Tibial nerve (tissue), 4 donors: ENCODE measurements at regions not wholly inside any gene's neighbourhood (a gene's known extent, or its start where the extent isn't known, plus 50 kb on each side); places are given as distances from the start of the nearest gene placed in this dataset.

ENCODE experiments used
- DNase-seq, 2 donors: peaks; one replicate each; pipeline ENCODE4 v3.0.0-alpha.2; 2019; ENCODE audit warnings: low spot score in 2 of 2
- H3K27ac ChIP-seq, 4 donors: fragments of 200-600 bp; sonication (generic) in 3 of 4; one replicate each; pipeline ENCODE4 v1.5.1; 2017 to 2019; ENCODE audit warnings: mild to moderate bottlenecking in 1 of 4
- H3K27me3 ChIP-seq, 2 donors: fragments of 200-600 bp; sonication (generic) in 1 of 2; one replicate each; pipeline versions ENCODE4 v1.5.1 to v1.6.0; 2017 to 2019
- H3K36me3 ChIP-seq, 3 donors: fragments of 200-600 bp; sonication (generic); one replicate each; pipeline ENCODE4 v1.5.1; 2018 to 2019
- H3K4me1 ChIP-seq, 4 donors: fragments of 200-600 bp; sonication (generic) in 3 of 4; one replicate each; pipeline ENCODE4 v1.5.1; 2017 to 2019
- H3K4me3 ChIP-seq, 4 donors: fragments of 200-600 bp; sonication (generic) in 3 of 4; one replicate each; pipeline ENCODE4 v1.5.1; 2017 to 2019; ENCODE audit warnings: mild to moderate bottlenecking in 1 of 4, moderate library complexity in 1 of 4
- H3K9me3 ChIP-seq, 4 donors: fragments of 200-600 bp; sonication (generic) in 3 of 4; one replicate each; pipeline ENCODE4 v1.5.1; 2017 to 2019
- CTCF ChIP-seq, 5 experiments: fragments of 200-600 bp in 3 of 5; fragments of 450-650 bp in 2 of 5; sonication (generic) in 3 of 5; IDR thresholded peaks; one replicate each; pipeline ENCODE4 v1.5.1; 2016 to 2019; ENCODE audit warnings: antibody characterized with exemption in 5 of 5, mild to moderate bottlenecking in 3 of 5, moderate library complexity in 2 of 5
- EP300 ChIP-seq, 2 donors: sonication (generic); formaldehyde crosslinking; IDR thresholded peaks; one replicate each; pipeline ENCODE4 v1.6.1; 2017; ENCODE audit warnings: antibody characterized with exemption in 2 of 2, mild to moderate bottlenecking in 1 of 2
- POLR2A ChIP-seq, 2 donors: fragments of 450-650 bp; IDR thresholded peaks; one replicate each; pipeline ENCODE4 v1.6.1; 2017; ENCODE audit warnings: antibody characterized with exemption in 2 of 2, mild to moderate bottlenecking in 2 of 2, moderate library complexity in 2 of 2
- WGBS, 2 donors: methylation state at CpG; one replicate each; pipeline ENCODE4 v1.1.5; 2018; 5-methylcytosine and 5-hydroxymethylcytosine counted together

- Histone ChIP-seq H3K36me3 (no peaks in the 10 kb centered on the region), H3K27ac (no peak overlapping the region), H3K9me3 (no peaks in the 10 kb centered on the region), H3K27me3 (no peaks in the 10 kb centered on the region), H3K4me1 (no peaks in the 10 kb centered on the region), H3K4me3 (no peak overlapping the region)
- no peak for DNase-seq
- 88 to 97% methylated on average over 6 of the region's 6 CpGs for WGBS, 2 donors
- no peak for TF ChIP-seq EP300 (IDR thresholded peaks at IDR 0.05)
- TF ChIP-seq POLR2A (IDR thresholded peaks at IDR 0.05): no peak
- TF ChIP-seq CTCF (IDR thresholded peaks at IDR 0.05): no peak
These were observed 470.0 kb downstream of the EBF1 start for GRCh38 chr5:158629591-158630312.

GRCh38 chr5:158626718-158627117 is 473.0 kb downstream of the EBF1 start:
- no peaks in the 10 kb centered on the region for H3K36me3 ChIP-seq
- no peak for DNase-seq
- H3K27ac ChIP-seq: no peak overlapping the region
- no peak overlapping the region for H3K4me3 ChIP-seq
- no peaks in the 10 kb centered on the region for H3K9me3 ChIP-seq
- TF ChIP-seq CTCF (IDR thresholded peaks at IDR 0.05) (no peak), EP300 (IDR thresholded peaks at IDR 0.05) (no peak), POLR2A (IDR thresholded peaks at IDR 0.05) (no peak)
- no peaks in the 10 kb centered on the region for H3K27me3 ChIP-seq
- no peaks in the 10 kb centered on the region for H3K4me1 ChIP-seq
- WGBS, 2 donors: 87 to 98% methylated on average over 1 of the region's 1 CpG

GRCh38 chr5:158623971-158624370 is 475.7 kb downstream of the EBF1 start:
- H3K36me3 ChIP-seq: no peaks in the 10 kb centered on the region
- H3K27me3 ChIP-seq: no peaks in the 10 kb centered on the region
- no peak for DNase-seq
- H3K4me1 ChIP-seq: peaks cover 0 to 2% (median 0%) of the 10 kb centered on the region in 4 donors
- H3K4me3 ChIP-seq: no peak overlapping the region
- no peak for TF ChIP-seq CTCF (IDR thresholded peaks at IDR 0.05)
- 93 to 96% methylated on average over 6 of the region's 6 CpGs for WGBS, 2 donors
- H3K9me3 ChIP-seq: no peaks in the 10 kb centered on the region
- H3K27ac ChIP-seq: no peak overlapping the region

GRCh38 chr5:158621391-158621790 is 478.3 kb downstream of the EBF1 start:
- TF ChIP-seq EP300 (IDR thresholded peaks at IDR 0.05): no peak
- no peak for TF ChIP-seq POLR2A (IDR thresholded peaks at IDR 0.05)
- no peak for TF ChIP-seq CTCF (IDR thresholded peaks at IDR 0.05)
- Histone ChIP-seq H3K27ac (no peak overlapping the region), H3K27me3 (no peaks in the 10 kb centered on the region), H3K9me3 (no peaks in the 10 kb centered on the region), H3K4me3 (no peak overlapping the region), H3K4me1 (peaks cover 0 to 12% (median 0%) of the 10 kb centered on the region in 4 donors), H3K36me3 (no peaks in the 10 kb centered on the region)
- WGBS, 2 donors: 60 to 69% methylated on average over 2 of the region's 2 CpGs
- no peak for DNase-seq

GRCh38 chr5:158619083-158619788 is 480.5 kb downstream of the EBF1 start:
- no peaks in the 10 kb centered on the region for H3K9me3 ChIP-seq
- H3K4me3 ChIP-seq: no peak overlapping the region
- H3K36me3 ChIP-seq: no peaks in the 10 kb centered on the region
- TF ChIP-seq POLR2A (IDR thresholded peaks at IDR 0.05): no peak
- no peak for TF ChIP-seq CTCF (IDR thresholded peaks at IDR 0.05)
- no peak for TF ChIP-seq EP300 (IDR thresholded peaks at IDR 0.05)
- no peaks in the 10 kb centered on the region for H3K27me3 ChIP-seq
- WGBS, 2 donors: 15% methylated on average over 3 of the region's 3 CpGs
- DNase-seq: no peak
- no peak overlapping the region for H3K27ac ChIP-seq
- peaks cover 0 to 12% (median 0%) of the 10 kb centered on the region in 4 donors for H3K4me1 ChIP-seq
